ENCODE measurements at regions not wholly inside any gene's neighbourhood (a gene's known extent, or its start where the extent isn't known, plus 50 kb on each side); places are given as distances from the start of the nearest gene placed in this dataset.

- TF ChIP-seq CTCF (IDR thresholded peaks at IDR 0.05; ENCODE audit: borderline replicate concordance, extremely low read depth, low read length, poor library complexity, severe bottlenecking) = no peak
- TF ChIP-seq EZH2 (IDR thresholded peaks at IDR 0.05; ENCODE audit: borderline replicate concordance, low read depth, low read length, severe bottlenecking) = no peak
Observed at GRCh38 chr7:15914611-15915010, 228.1 kb upstream of the MEOX2 start.
